Immature natural killer cell (primary cell): ENCODE measurements at regions not wholly inside any gene's neighbourhood (a gene's known extent, or its start where the extent isn't known, plus 50 kb on each side); places are given as distances from the start of the nearest gene placed in this dataset.

Experiments used
- DNase-seq, 3 donors: peaks; one replicate each; pipeline ENCODE4 v3.0.0; 2022; ENCODE audit warnings: mixed read lengths in 1 of 3
- H3K27ac Mint-ChIP-seq, 6 donors: one replicate each; pipeline ENCODE4 v1.8.0; 2020; ENCODE audit warnings: mixed read lengths in 6 of 6, mild to moderate bottlenecking in 5 of 6, inconsistent platforms in 4 of 6, moderate library complexity in 3 of 6
- H3K27me3 Mint-ChIP-seq, 3 donors: one replicate each; pipeline ENCODE4 v1.8.0; 2020 to 2021; ENCODE audit warnings: low read depth in 3 of 3, mild to moderate bottlenecking in 3 of 3, mixed read lengths in 3 of 3, moderate library complexity in 3 of 3, inconsistent platforms in 1 of 3
- H3K36me3 Mint-ChIP-seq, 3 donors: one replicate each; pipeline ENCODE4 v1.8.0; 2020; ENCODE audit warnings: mixed read lengths in 3 of 3, inconsistent platforms in 2 of 3, mild to moderate bottlenecking in 2 of 3
- H3K4me1 Mint-ChIP-seq, 2 donors: one replicate each; pipeline ENCODE4 v1.8.0; 2020; ENCODE audit warnings: inconsistent platforms in 2 of 2, mild to moderate bottlenecking in 2 of 2, mixed read lengths in 2 of 2, moderate library complexity in 1 of 2
- H3K4me3 Mint-ChIP-seq, 5 donors: one replicate each; pipeline ENCODE4 v1.8.0; 2020; ENCODE audit warnings: mild to moderate bottlenecking in 5 of 5, mixed read lengths in 5 of 5, inconsistent platforms in 3 of 5, moderate library complexity in 3 of 5
- H3K9me3 Mint-ChIP-seq, 6 donors: one replicate each; pipeline ENCODE4 v1.8.0; 2020; ENCODE audit warnings: mild to moderate bottlenecking in 6 of 6, mixed read lengths in 6 of 6, inconsistent platforms in 4 of 6, moderate library complexity in 3 of 6

GRCh38 chr5:68099327-68099726, 116.2 kb upstream of the PIK3R1 start:
- Mint-ChIP-seq H3K9me3 (peaks cover 0 to 5% (median 0%) of the 10 kb centered on the region in 6 donors), H3K4me1 (no peaks in the 10 kb centered on the region), H3K27ac (no peak overlapping the region), H3K36me3 (no peaks in the 10 kb centered on the region), H3K4me3 (no peak overlapping the region), H3K27me3 (peaks cover 1 to 4% (median 4%) of the 10 kb centered on the region in 3 donors)
- no peak for DNase-seq

DNA sequence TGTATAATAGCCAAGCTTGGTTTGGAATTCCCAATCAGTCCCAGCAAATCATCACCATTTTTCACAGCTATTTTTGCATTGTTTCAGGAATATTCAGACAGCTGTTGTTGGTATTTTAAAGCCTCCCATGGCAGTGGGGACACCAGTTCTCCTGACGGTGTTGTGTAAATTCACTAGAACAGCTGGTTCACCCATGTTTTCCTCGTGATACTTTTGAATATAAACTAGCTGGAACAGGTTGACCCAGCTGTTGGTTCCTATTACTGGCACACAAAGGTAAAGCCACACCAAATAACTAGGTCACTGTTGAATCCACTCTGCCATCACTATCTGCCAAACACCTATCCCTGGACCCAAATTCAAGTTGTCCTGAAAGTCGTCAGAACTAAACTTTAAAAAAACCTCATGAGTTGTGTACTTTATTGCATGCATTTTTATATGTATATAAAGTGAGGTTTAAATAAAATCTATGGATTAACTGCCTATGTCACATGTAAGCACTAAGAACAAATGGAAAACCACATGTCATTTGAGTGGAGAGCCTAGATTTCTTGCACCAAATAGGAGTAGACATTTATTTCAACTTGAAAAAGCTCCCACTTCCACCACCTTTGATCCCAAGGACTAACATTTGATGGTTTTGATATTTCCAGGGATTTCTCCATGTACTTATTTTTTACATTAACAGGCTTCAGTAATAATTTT, 121.9 kb upstream of the PIK3R1 start:
- Mint-ChIP-seq H3K4me1 (no peaks in the 10 kb centered on the region), H3K4me3 (no peak overlapping the region), H3K9me3 (no peaks in the 10 kb centered on the region), H3K27ac (no peak overlapping the region), H3K27me3 (peaks cover 0 to 4% (median 0%) of the 10 kb centered on the region in 3 donors), H3K36me3 (no peaks in the 10 kb centered on the region)
- no peak for DNase-seq

DNA sequence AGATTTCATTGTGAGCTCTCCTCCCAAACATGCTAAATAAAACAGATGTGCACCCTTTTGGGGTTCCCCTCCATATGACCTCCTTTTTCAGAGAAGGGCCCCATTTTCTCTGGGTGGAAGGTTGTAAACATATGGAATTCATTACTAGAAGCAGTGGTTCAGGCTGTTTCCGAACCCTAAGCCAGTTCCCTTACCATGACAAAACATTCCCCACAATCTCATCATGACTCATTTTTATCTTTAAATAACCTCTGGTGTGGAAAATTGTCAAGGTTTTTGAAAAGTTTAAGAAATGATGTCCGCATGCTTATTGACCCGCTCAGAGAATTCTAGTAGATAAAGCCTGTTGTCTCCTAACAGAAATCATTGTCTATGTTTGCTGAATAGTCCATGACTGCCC, 127.3 kb upstream of the PIK3R1 start:
- no peak for DNase-seq
- no peak overlapping the region for H3K4me3 Mint-ChIP-seq
- peaks cover 0 to 4% (median 0%) of the 10 kb centered on the region in 3 donors for H3K27me3 Mint-ChIP-seq
- H3K36me3 Mint-ChIP-seq = no peaks in the 10 kb centered on the region
- no peaks in the 10 kb centered on the region for H3K9me3 Mint-ChIP-seq
- no peaks in the 10 kb centered on the region for H3K4me1 Mint-ChIP-seq
- no peak overlapping the region for H3K27ac Mint-ChIP-seq

- H3K27ac Mint-ChIP-seq = no peak overlapping the region
- H3K9me3 Mint-ChIP-seq = no peaks in the 10 kb centered on the region
- H3K4me1 Mint-ChIP-seq = no peaks in the 10 kb centered on the region
- H3K36me3 Mint-ChIP-seq = no peaks in the 10 kb centered on the region
- peaks cover 0 to 5% (median 0%) of the 10 kb centered on the region in 3 donors for H3K27me3 Mint-ChIP-seq
- no peak for DNase-seq
- no peak overlapping the region for H3K4me3 Mint-ChIP-seq
Measured at GRCh38 chr5:68087866-68088265, 127.7 kb upstream of the PIK3R1 start.

- Mint-ChIP-seq H3K4me1 (no peaks in the 10 kb centered on the region), H3K27me3 (peaks cover 0 to 5% (median 2%) of the 10 kb centered on the region in 3 donors)
- DNase-seq = no peak
Measured at GRCh38 chr5:68086857-68087256, 128.7 kb upstream of the PIK3R1 start.

GRCh38 chr5:68086439-68086838, 129.1 kb upstream of the PIK3R1 start:
- Mint-ChIP-seq H3K36me3 (no peaks in the 10 kb centered on the region), H3K4me3 (no peak overlapping the region), H3K9me3 (no peaks in the 10 kb centered on the region), H3K27ac (no peak overlapping the region), H3K27me3 (peaks cover 0 to 5% (median 2%) of the 10 kb centered on the region in 3 donors), H3K4me1 (no peaks in the 10 kb centered on the region)
- no peak for DNase-seq

More at GRCh38 chr5:68086857-68087256, 128.7 kb upstream of the PIK3R1 start:
- H3K36me3 Mint-ChIP-seq = no peaks in the 10 kb centered on the region
- H3K9me3 Mint-ChIP-seq = no peaks in the 10 kb centered on the region
- no peak overlapping the region for H3K27ac Mint-ChIP-seq
- no peak overlapping the region for H3K4me3 Mint-ChIP-seq

GRCh38 chr5:68084396-68084795, 131.2 kb upstream of the PIK3R1 start:
- no peaks in the 10 kb centered on the region for H3K36me3 Mint-ChIP-seq
- H3K9me3 Mint-ChIP-seq = no peaks in the 10 kb centered on the region
- no peak for DNase-seq
- H3K4me3 Mint-ChIP-seq = no peak overlapping the region
- H3K27me3 Mint-ChIP-seq = peaks cover 0 to 6% (median 3%) of the 10 kb centered on the region in 3 donors
- H3K4me1 Mint-ChIP-seq = no peaks in the 10 kb centered on the region
- no peak overlapping the region for H3K27ac Mint-ChIP-seq

DNA sequence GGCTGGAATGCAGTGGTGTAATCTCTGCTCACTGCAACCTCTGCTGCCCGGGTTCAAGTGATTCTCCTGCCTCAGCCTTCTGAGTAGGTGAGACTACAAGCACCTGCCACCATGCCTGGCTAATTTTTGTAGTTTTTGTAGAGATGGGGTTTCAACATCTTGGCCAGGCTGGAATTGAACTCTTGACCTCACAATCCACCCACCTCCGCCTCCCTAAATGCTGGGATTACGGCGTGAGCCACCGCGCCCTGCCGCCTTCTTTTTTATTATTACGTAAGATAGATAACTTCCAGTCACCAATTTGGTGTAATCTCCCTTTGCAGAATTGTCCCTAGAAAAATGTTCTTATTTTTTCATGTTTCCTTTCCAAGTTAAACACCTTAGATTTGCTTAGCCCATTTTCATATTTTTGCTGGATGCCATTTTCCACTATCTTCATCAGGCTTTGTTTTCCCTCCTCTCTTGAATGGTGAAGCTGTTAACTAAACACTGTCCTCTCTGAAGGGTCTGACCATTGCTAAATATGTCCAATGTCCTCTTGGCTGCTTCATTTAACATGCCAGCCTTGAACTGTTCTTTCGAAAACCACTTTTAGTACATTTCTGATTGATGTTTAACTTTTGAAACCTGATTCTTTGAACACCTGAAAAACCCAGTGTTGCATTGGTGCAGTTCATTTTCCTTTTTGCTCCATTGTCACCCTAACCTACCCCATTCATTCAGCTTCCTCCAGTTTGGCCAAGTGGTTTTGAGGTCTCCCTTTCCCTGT, 135.1 kb upstream of the PIK3R1 start:
- no peak for DNase-seq
- Mint-ChIP-seq H3K27me3 (peaks cover 2 to 6% (median 3%) of the 10 kb centered on the region in 3 donors), H3K9me3 (no peaks in the 10 kb centered on the region), H3K4me3 (no peak overlapping the region), H3K4me1 (no peaks in the 10 kb centered on the region), H3K27ac (no peak overlapping the region), H3K36me3 (no peaks in the 10 kb centered on the region)

DNA sequence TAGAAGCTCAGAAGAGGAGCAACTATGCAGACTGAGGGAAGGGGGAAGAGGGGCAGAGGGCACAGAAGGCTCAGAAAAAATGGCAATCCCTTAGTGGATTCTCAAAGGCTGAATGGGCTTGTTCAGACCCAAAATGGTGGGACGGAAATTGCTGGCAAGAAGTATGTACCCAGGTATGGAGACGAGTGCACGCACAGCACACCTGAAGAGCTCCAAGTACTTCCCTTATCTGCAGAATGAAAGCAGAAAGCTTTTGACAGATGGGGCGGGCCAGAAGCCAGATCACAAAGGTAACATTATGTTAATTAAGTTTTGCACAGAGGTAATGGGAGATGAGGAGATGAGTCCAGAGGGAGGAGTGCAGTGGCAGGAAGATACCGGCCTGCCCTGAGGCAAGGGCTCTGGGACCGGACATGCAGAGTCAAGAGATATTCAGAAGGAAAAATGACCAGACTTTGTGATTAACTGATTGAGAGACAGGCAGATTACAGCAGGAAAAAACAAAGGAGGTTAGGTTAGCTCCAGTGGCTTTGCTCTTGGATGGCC, 138.1 kb upstream of the PIK3R1 start:
- Mint-ChIP-seq H3K36me3 (no peaks in the 10 kb centered on the region), H3K4me1 (no peaks in the 10 kb centered on the region), H3K4me3 (no peak overlapping the region), H3K27ac (no peak overlapping the region), H3K27me3 (peaks cover 2 to 6% (median 2%) of the 10 kb centered on the region in 3 donors), H3K9me3 (no peaks in the 10 kb centered on the region)
- DNase-seq = no peak

DNA sequence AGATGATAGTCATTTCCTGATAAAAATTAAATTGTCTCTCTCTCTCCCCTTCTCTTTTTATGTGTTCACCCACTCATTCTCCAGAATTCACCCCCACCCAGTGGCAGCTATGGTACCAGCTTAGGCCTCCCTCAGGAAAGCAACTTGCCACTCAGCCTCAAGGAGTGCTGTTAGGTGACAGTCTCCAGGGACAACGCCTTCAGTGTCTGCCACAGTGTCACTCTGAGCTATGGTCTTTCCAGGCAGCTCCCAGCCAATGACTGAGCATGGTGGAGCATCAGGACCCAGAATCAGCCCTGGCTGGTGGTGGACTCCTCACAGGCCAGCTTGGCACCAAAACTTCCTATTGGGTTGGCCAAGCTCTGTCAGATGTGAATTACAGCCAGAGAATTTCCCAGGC, 140.9 kb upstream of the PIK3R1 start:
- H3K9me3 Mint-ChIP-seq = no peaks in the 10 kb centered on the region

GRCh38 chr5:68074048-68074632, 141.4 kb upstream of the PIK3R1 start:
- H3K27ac Mint-ChIP-seq = no peak overlapping the region
- no peak for DNase-seq
- H3K4me1 Mint-ChIP-seq = no peaks in the 10 kb centered on the region
- H3K27me3 Mint-ChIP-seq = peaks cover 4 to 6% (median 5%) of the 10 kb centered on the region in 3 donors
- H3K4me3 Mint-ChIP-seq = no peak overlapping the region
- no peaks in the 10 kb centered on the region for H3K9me3 Mint-ChIP-seq
- no peaks in the 10 kb centered on the region for H3K36me3 Mint-ChIP-seq

More for the DNA sequence above, 140.9 kb upstream of the PIK3R1 start:
- Mint-ChIP-seq H3K4me3 (no peak overlapping the region), H3K36me3 (no peaks in the 10 kb centered on the region), H3K27ac (no peak overlapping the region), H3K27me3 (peaks cover 4 to 6% (median 5%) of the 10 kb centered on the region in 3 donors), H3K4me1 (no peaks in the 10 kb centered on the region)
- DNase-seq = no peak

- no peak for DNase-seq
- H3K9me3 Mint-ChIP-seq = no peaks in the 10 kb centered on the region
- H3K4me1 Mint-ChIP-seq = no peaks in the 10 kb centered on the region
- H3K27ac Mint-ChIP-seq = no peak overlapping the region
- no peaks in the 10 kb centered on the region for H3K36me3 Mint-ChIP-seq
- no peak overlapping the region for H3K4me3 Mint-ChIP-seq
- peaks cover 2 to 6% (median 5%) of the 10 kb centered on the region in 3 donors for H3K27me3 Mint-ChIP-seq
Measured at GRCh38 chr5:68071736-68072135, 143.8 kb upstream of the PIK3R1 start.

GRCh38 chr5:68071282-68071632, 144.3 kb upstream of the PIK3R1 start:
- Mint-ChIP-seq H3K27ac (no peak overlapping the region), H3K27me3 (peaks cover 2 to 6% (median 5%) of the 10 kb centered on the region in 3 donors), H3K9me3 (no peaks in the 10 kb centered on the region), H3K36me3 (no peaks in the 10 kb centered on the region), H3K4me3 (no peak overlapping the region), H3K4me1 (no peaks in the 10 kb centered on the region)
- no peak for DNase-seq
